ENCODE measurements at regions not wholly inside any gene's neighbourhood (a gene's known extent, or its start where the extent isn't known, plus 50 kb on each side); places are given as distances from the start of the nearest gene placed in this dataset.

- in situ Hi-C loops (cut with HindIII; ENCODE audit: low sequenced_read_pairs), result no loop called here
- TF ChIP-seq, protein P1, sequence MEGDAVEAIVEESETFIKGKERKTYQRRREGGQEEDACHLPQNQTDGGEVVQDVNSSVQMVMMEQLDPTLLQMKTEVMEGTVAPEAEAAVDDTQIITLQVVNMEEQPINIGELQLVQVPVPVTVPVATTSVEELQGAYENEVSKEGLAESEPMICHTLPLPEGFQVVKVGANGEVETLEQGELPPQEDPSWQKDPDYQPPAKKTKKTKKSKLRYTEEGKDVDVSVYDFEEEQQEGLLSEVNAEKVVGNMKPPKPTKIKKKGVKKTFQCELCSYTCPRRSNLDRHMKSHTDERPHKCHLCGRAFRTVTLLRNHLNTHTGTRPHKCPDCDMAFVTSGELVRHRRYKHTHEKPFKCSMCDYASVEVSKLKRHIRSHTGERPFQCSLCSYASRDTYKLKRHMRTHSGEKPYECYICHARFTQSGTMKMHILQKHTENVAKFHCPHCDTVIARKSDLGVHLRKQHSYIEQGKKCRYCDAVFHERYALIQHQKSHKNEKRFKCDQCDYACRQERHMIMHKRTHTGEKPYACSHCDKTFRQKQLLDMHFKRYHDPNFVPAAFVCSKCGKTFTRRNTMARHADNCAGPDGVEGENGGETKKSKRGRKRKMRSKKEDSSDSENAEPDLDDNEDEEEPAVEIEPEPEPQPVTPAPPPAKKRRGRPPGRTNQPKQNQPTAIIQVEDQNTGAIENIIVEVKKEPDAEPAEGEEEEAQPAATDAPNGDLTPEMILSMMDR (IDR thresholded peaks at IDR 0.05; ENCODE audit: low read depth, low read length), result no peak
- no peak for DNase-seq (ENCODE audit: low read depth, low spot score)
- no peak overlapping the region for H3K4me3 ChIP-seq (ENCODE audit: low read depth, low read length)
Measured at GRCh38 chr1:83583351-83584014, 415.4 kb downstream of the TTLL7 start.

DNA sequence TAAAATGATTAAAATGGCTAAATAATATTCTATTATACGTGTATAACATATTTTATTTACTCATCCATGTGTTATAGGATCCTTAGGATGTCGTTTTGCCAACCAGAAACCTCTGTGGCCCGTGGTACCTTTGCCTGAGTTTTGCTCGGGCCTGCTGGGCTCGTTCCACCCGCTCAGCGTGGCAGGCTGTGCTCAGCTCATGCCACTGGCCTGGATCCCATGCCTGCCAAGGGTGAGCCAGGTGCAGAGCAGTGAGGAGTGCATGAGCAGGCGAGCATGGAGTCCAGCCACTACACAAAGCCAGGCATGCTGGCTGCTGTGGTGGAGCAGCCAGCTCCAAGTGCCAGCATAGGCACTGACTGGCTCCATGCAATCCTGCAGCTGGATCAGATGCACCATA, 417.2 kb downstream of the TTLL7 start:
- in situ Hi-C loops (cut with HindIII; ENCODE audit: low sequenced_read_pairs), result no loop called here
- TF ChIP-seq, protein P1 (IDR thresholded peaks at IDR 0.05; ENCODE audit: low read depth, low read length), result no peak
- no peak for DNase-seq (ENCODE audit: low read depth, low spot score)
- H3K4me3 ChIP-seq (ENCODE audit: low read depth, low read length), result no peak overlapping the region

DNA sequence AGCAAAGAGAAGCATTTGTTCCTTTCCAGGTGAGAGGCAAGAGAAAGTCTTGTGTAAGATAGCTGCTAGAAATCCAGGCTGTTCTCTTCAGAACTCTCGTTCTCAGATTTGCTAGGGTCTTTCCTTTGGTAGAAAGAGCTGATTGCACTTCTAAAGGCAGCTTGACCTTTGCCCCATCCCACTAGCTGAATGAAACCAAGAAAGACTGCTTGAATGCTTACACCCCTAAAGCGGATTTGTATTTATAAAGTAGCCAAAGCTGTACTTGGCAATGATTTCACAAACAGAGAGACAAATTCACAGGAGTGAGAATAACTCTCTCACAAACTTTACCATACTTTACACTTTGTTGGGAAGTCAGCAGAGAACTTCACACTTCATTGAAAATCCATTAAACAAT, 424.1 kb downstream of the TTLL7 start:
- no peak overlapping the region for H3K4me3 ChIP-seq (ENCODE audit: low read depth, low read length)
- in situ Hi-C loops (cut with HindIII; ENCODE audit: low sequenced_read_pairs), result no loop called here
- DNase-seq (ENCODE audit: low read depth, low spot score), result no peak
- TF ChIP-seq, protein P1 (IDR thresholded peaks at IDR 0.05; ENCODE audit: low read depth, low read length), result no peak

GRCh38 chr1:83573776-83574175, 425.2 kb downstream of the TTLL7 start:
- no peak overlapping the region for H3K4me3 ChIP-seq (ENCODE audit: low read depth, low read length)
- in situ Hi-C loops (cut with HindIII; ENCODE audit: low sequenced_read_pairs), result no loop called here
- DNase-seq (ENCODE audit: low read depth, low spot score), result no peak
- TF ChIP-seq, protein P1 (IDR thresholded peaks at IDR 0.05; ENCODE audit: low read depth, low read length), result no peak

DNA sequence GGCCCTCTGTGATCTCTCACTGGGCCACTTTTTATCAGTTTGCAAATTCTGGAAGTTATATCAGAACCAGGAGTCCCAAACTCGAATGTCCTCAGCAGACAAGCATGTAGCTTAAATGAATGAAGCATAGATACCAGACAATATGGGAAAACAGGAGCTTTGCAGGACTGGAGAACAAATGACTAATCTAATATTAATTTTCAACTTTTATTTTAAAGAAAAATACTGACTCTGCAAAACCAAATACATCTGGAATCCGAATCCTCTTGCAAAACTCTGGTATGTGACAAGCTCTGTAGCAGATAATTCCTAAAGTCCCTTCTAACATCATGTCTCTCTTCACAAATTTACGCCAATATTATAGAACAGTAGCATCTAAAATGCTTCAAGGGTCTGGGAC, 427.4 kb downstream of the TTLL7 start:
- in situ Hi-C loops (cut with HindIII; ENCODE audit: low sequenced_read_pairs), result no loop called here
- TF ChIP-seq, protein P1 (IDR thresholded peaks at IDR 0.05; ENCODE audit: low read depth, low read length), result no peak
- no peak for DNase-seq (ENCODE audit: low read depth, low spot score)

GRCh38 chr1:83561346-83561745, 437.6 kb downstream of the TTLL7 start:
- TF ChIP-seq, protein P1 (IDR thresholded peaks at IDR 0.05; ENCODE audit: low read depth, low read length), result no peak
- in situ Hi-C loops (cut with HindIII; ENCODE audit: low sequenced_read_pairs), result no loop called here
- no peak overlapping the region for H3K4me3 ChIP-seq (ENCODE audit: low read depth, low read length)
- DNase-seq (ENCODE audit: low read depth, low spot score), result no peak

More for the DNA sequence above, 427.4 kb downstream of the TTLL7 start:
- no peak overlapping the region for H3K4me3 ChIP-seq (ENCODE audit: low read depth, low read length)

All from astrocyte of the spinal cord (primary cell).